Hippocampal formation (tissue), 2 donors: ENCODE measurements at regions not wholly inside any gene's neighbourhood (a gene's known extent, or its start where the extent isn't known, plus 50 kb on each side); places are given as distances from the start of the nearest gene placed in this dataset.
A peak's percentile ranks its signal among the peaks of the same experiment; 100 is the strongest.

Experiments used
- DNase-seq, 2 donors: peaks; one replicate each; lab custom pipeline; 2025; lab: John Stamatoyannopoulos, UW

GRCh38 chr2:18380321-18380720 is 180.1 kb downstream of the RDH14 start:
- no peak for DNase-seq

- no peak for DNase-seq
Observed at GRCh38 chr2:18379870-18380269, 180.6 kb downstream of the RDH14 start.

- peak; percentile 2 to 52 for DNase-seq
Observed at GRCh38 chr2:18378020-18378653, 182.3 kb downstream of the RDH14 start.

- no peak for DNase-seq
Observed at GRCh38 chr2:18376936-18377335, 183.5 kb downstream of the RDH14 start.

- no peak for DNase-seq
Observed at GRCh38 chr2:18373664-18374063, 186.8 kb downstream of the RDH14 start.

GRCh38 chr2:18373081-18373480 is 187.4 kb downstream of the RDH14 start:
- no peak for DNase-seq

- no peak for DNase-seq
Observed at GRCh38 chr2:18372641-18373040, 187.8 kb downstream of the RDH14 start.

- DNase-seq: no peak
Observed at GRCh38 chr2:18369760-18370159, 190.7 kb downstream of the RDH14 start.

- no peak for DNase-seq
Observed at GRCh38 chr2:18368008-18368407, 192.4 kb downstream of the RDH14 start.

- DNase-seq: no peak
Observed at GRCh38 chr2:18365342-18365741, 195.1 kb downstream of the RDH14 start.

GRCh38 chr2:18363348-18363747 is 197.1 kb downstream of the RDH14 start:
- no peak for DNase-seq

- no peak for DNase-seq
Observed at GRCh38 chr2:18362696-18363095, 197.8 kb downstream of the RDH14 start.

- no peak for DNase-seq
Observed at GRCh38 chr2:18357537-18357936, 202.9 kb downstream of the RDH14 start.

GRCh38 chr2:18356676-18357075 is 203.8 kb downstream of the RDH14 start:
- DNase-seq: no peak

- DNase-seq: no peak
Observed at GRCh38 chr2:18349421-18349820, 211.0 kb downstream of the RDH14 start.

- no peak for DNase-seq
Observed at GRCh38 chr2:18346874-18347273, 213.6 kb downstream of the RDH14 start.

- DNase-seq: no peak
Observed at GRCh38 chr2:18346344-18346743, 214.1 kb downstream of the RDH14 start.

- no peak for DNase-seq
Observed at GRCh38 chr2:18345848-18346247, 214.6 kb downstream of the RDH14 start.

- DNase-seq: no peak
Observed at GRCh38 chr2:18342901-18343300, 217.6 kb downstream of the RDH14 start.

GRCh38 chr2:18339326-18339725 is 221.1 kb downstream of the RDH14 start:
- no peak for DNase-seq

- DNase-seq: no peak
Observed at GRCh38 chr2:18336975-18337374, 223.5 kb downstream of the RDH14 start.

- DNase-seq: no peak
Observed at GRCh38 chr2:18332477-18332876, 228.0 kb downstream of the RDH14 start.

GRCh38 chr2:18325118-18325517 is 235.3 kb downstream of the RDH14 start:
- no peak for DNase-seq

- DNase-seq: no peak
Observed at GRCh38 chr2:18319987-18320386, 240.5 kb downstream of the RDH14 start.
